ENCODE measurements at regions not wholly inside any gene's neighbourhood (a gene's known extent, or its start where the extent isn't known, plus 50 kb on each side); places are given as distances from the start of the nearest gene placed in this dataset.
"Not testable (repeated sequence)": the region's sequence is repeated elsewhere in the genome, so short reads cannot be mapped to it uniquely, and the experiment has no call there.

DNA sequence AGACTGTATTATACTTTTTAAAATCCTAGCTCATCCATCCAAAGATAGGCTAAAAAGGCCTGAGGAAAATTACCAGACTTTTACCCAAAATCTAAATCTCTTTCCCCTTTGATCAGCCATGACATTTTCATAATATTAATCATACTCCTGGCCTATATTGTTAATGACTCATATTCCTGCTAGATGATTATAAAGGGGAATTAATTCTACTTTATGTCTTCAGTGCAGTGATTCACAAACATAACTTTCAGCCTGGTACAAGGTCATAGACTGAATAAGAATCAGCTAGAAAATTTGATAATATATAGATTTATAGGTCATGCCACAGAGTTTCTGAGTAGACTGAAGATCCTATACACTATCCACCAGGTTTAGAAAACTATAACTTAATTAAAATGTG is 1905.4 kb downstream of the C4orf33 start:
- no peak for DNase-seq (ENCODE audit: low read depth)

DNA sequence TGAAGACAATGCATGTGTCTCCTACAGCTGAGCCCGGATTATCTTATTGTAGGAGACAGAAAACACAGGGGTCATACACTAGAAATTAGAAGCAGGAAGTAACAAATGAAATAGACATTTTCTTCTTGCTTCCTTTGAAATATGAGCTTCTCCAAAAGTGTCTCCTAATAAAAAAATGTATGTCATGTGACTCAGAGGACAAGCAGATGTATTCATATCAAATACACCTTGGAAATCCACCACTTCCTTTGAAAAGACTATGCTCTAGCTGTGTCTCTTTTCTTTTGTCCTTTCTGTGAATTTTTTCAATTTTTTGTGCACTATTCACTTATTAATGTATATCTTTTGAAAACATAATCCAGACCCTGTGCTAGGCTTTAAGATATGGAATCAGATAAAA is 1906.2 kb downstream of the C4orf33 start:
- no peak for DNase-seq (ENCODE audit: low read depth)

DNA sequence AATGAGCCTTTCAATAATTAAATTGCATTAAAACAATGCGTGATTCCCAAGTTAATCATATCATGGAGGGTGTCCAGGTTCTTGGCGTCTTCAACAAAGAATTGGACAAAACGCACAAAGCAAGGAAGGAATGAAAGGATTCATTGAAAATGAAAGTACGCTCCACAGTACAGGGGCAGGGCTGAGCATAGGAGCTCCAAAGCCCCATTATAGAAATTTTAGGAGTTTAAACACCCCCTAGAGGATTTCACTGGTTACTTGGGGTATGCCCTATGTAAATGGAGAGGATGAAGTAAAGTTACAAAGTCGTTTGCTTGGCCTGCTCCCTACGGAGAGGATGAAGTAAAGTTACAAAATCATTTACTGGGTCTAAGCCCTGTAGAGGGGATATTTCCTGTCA is 1910.4 kb downstream of the C4orf33 start:
- no peak for DNase-seq (ENCODE audit: low read depth)

DNA sequence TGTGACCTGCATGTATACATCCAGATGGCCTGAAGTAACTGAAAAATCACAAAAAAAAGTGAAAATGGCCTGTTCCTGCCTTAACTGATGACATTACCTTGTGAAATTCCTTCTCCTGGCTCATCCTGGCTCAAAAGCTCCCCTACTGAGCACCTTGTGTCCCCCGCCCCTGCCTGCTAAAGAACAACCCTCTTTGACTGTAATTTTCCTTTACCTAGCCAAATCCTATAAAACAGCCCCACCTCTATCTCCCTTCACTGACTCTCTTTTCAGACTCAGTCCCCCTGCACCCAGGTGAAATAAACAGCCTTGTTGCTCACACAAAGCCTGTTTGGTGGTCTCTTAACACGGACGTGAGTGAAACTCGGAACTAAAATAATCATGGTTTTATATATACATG is 1916.0 kb downstream of the C4orf33 start:
- DNase-seq (ENCODE audit: low read depth): not testable (repeated sequence)

GRCh38 chr4:131013226-131013625 is 1917.3 kb downstream of the C4orf33 start:
- DNase-seq (ENCODE audit: low read depth): no peak

GRCh38 chr4:131026771-131027170 is 1930.8 kb downstream of the C4orf33 start:
- DNase-seq (ENCODE audit: low read depth): no peak

GRCh38 chr4:131044368-131044767 is 1948.4 kb downstream of the C4orf33 start:
- DNase-seq (ENCODE audit: low read depth): no peak

- DNase-seq (ENCODE audit: low read depth): no peak
Observed at GRCh38 chr4:131046821-131047220, 1950.9 kb downstream of the C4orf33 start.

GRCh38 chr4:131052646-131053045 is 1956.7 kb downstream of the C4orf33 start:
- DNase-seq (ENCODE audit: low read depth): no peak

GRCh38 chr4:131054489-131055019 is 1958.6 kb downstream of the C4orf33 start:
- DNase-seq (ENCODE audit: low read depth): no peak

- DNase-seq (ENCODE audit: low read depth): no peak
Observed at GRCh38 chr4:131061734-131062133, 1965.8 kb downstream of the C4orf33 start.

DNA sequence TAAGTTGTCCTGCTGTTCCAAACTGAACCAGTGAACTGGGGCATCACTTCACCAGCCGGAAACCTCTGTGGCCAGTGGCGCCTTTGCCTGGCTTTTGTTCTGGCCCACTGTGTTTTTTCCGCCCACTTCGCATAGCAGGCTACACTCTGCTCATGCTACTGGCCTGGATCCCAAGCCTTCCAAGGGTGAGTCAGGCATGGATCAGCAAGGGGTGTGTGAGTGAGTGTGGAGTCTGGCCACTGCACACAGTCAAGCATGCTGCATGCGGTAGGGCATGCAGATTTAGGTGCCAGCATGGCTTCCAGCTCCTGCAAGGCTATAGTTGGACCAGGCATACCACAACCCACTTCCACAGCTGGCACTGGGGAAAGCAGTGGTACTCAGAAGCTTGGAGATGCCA is 1967.9 kb downstream of the C4orf33 start:
- no peak for DNase-seq (ENCODE audit: low read depth)

DNA sequence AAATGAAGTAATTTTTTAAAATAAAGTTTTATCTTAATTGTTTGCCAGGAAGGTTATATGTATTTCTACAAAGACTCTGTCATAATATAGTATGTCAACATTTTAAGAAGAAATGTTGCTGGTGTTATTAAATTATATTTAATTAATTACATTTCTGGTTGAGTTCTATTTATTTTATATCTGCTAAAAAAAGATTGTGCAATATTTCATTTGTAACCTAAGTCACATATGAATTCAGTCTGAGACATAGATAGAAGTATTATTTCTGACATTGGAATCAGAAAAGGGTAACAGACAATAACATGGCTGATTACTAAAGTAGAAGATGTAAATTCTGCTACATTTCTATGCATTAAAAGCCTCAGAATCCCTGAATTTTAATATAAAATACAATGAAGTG is 1985.1 kb downstream of the C4orf33 start:
- DNase-seq (ENCODE audit: low read depth): no peak

DNA sequence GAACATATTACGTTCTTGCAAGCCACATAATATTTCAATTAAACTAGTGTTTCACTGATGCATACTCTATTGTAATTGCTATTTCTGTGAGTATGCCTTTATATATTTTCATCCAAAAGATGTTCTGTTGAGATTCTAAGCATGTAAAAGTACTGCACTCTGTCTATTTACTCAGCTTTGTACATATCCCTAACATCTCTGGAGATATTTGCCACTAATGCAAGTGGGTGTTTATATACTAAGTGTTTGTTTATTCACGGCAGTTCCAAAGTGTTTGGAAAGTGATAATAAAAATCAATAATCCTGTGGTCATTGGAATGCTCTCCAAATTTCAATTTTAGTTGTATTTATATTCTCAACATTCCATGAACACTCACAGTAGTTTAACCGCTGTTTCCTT is 1989.0 kb downstream of the C4orf33 start:
- no peak for DNase-seq (ENCODE audit: low read depth)

- DNase-seq (ENCODE audit: low read depth): no peak
Observed at GRCh38 chr4:131091896-131092295, 1995.9 kb downstream of the C4orf33 start.

GRCh38 chr4:131093303-131093702 is 1997.4 kb downstream of the C4orf33 start:
- DNase-seq (ENCODE audit: low read depth): no peak

- DNase-seq (ENCODE audit: low read depth): no peak
Observed at GRCh38 chr4:131098976-131099375, 2003.0 kb downstream of the C4orf33 start.

DNA sequence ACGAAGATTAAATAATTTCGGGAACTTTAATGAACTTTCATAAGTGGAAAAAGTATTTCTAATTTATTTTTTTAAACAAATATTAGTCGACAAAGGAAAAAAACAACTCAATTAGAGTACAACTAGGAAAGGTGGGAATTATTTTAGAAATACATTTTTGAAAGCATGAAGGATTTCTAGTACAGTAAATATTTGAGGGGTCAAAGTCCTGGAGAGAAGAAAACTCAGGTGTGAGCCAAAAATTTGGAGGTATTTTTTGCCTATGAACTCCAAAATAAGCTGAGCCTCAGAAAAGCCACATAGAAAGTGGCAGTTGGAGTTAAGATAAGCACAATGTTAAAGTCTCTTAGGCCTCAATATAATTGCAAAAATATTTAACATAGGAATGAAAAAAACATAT is 2017.3 kb downstream of the C4orf33 start:
- DNase-seq (ENCODE audit: low read depth): no peak

GRCh38 chr4:131113704-131114103 is 2017.8 kb downstream of the C4orf33 start:
- no peak for DNase-seq (ENCODE audit: low read depth)

DNA sequence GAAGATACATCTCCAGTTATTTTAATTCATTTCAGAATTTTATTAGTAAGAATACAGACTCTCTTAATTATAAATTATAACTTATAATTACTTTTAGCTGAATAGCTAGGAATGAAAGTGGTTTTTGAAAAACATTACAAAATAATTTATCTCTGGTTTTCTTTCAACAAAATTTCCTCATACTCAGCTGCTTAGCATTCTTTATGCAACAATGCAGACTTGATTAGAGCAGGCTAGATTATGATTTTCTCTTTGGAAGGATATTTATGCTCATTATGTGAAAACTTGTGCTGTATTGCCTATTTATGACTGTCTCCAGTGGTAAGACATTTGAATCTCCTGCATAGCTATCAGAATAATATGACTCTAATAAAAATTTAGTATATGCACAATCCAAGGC is 2023.7 kb downstream of the C4orf33 start:
- no peak for DNase-seq (ENCODE audit: low read depth)

GRCh38 chr4:131137196-131137595 is 2011.9 kb upstream of the PCDH10 start:
- DNase-seq (ENCODE audit: low read depth): no peak

DNA sequence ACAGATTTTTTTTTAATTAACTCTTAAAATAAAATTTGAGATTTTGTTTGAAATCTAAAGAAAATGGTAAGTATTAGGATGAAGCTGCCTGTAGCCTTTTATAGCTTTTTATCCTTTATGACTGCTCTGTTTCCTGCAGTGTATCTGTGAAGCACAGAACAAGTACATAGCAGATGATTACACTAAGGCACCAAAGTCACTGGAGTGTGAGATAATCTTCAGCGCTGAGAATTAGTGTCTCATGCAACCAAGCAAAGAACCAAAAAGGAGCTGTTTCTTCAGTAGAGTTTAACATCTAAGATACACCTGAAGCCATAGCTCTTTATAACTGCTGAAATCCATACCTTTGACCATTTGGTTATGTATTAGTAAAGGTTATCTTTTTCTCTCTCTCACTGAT is 1989.8 kb upstream of the PCDH10 start:
- DNase-seq (ENCODE audit: low read depth): no peak

DNA sequence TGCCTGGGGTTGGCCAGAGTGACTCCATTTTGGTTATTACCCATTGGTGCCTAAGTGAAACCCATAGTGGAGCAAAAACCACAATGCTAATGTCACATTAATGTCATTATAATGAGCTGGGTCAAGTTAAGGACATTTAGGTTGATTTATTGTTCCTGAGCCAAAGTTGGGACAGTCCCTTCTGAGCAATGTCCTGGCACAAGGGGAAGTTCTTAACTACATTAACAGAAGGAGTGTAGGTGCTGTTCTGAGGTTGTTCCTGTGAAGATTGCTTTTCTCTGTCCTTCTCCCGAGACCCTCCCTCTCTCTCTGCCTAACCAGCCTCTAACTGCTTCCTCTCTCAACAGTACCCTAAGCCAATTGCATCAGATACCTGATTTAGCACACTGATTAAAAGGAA is 1956.8 kb upstream of the PCDH10 start:
- DNase-seq (ENCODE audit: low read depth): no peak

GRCh38 chr4:131207589-131207988 is 1941.5 kb upstream of the PCDH10 start:
- no peak for DNase-seq (ENCODE audit: low read depth)

Data from myocyte (in vitro differentiated cells).